Vagina (tissue), 2 donors: ENCODE measurements at regions not wholly inside any gene's neighbourhood (a gene's known extent, or its start where the extent isn't known, plus 50 kb on each side); places are given as distances from the start of the nearest gene placed in this dataset.
A peak's percentile ranks its signal among the peaks of the same experiment; 100 is the strongest.

Source experiments
- DNase-seq, 2 donors: peaks; one replicate each; pipeline ENCODE4 v3.0.0-alpha.2; 2017; ENCODE audit errors: extremely low spot score in 2 of 2
- H3K27ac ChIP-seq: fragments of 200-600 bp; sonication (generic); one replicate; pipeline ENCODE4 v1.5.1; 2019
- H3K27me3 ChIP-seq: fragments of 200-600 bp; sonication (generic); one replicate; pipeline ENCODE4 v1.5.1; 2019
- H3K36me3 ChIP-seq, 2 donors: fragments of 200-600 bp; sonication (generic); one replicate each; pipeline ENCODE4 v1.5.1; 2017 to 2019
- H3K4me1 ChIP-seq: fragments of 200-600 bp; sonication (generic); one replicate; pipeline ENCODE4 v1.5.1; 2019
- H3K4me3 ChIP-seq, 2 donors: fragments of 200-600 bp; sonication (generic); 1 replicate in 1 of 2; 2 replicates in 1 of 2; pipeline ENCODE4 v1.5.1; 2016 to 2019
- H3K9me3 ChIP-seq: fragments of 200-600 bp; sonication (generic); one replicate; pipeline ENCODE4 v1.5.1; 2019
- POLR2A ChIP-seq, 2 donors: fragments of 450-650 bp; IDR thresholded peaks; one replicate each; pipeline ENCODE4 v1.6.1; 2017; ENCODE audit warnings: antibody characterized with exemption in 2 of 2, mild to moderate bottlenecking in 2 of 2, moderate library complexity in 2 of 2
- POLR2AphosphoS5 ChIP-seq, 2 donors: sonication (generic); formaldehyde crosslinking; IDR thresholded peaks; one replicate each; pipeline ENCODE4 v1.9.0; 2017; ENCODE audit warnings: antibody characterized with exemption in 2 of 2, mild to moderate bottlenecking in 2 of 2, low read depth in 1 of 2; ENCODE audit not compliant: insufficient read depth in 1 of 2
- intact Hi-C: fragments of 100-400 bp; cut with DNase I; formaldehyde crosslinking; loops from one replicate; pipeline ENCODE4 v1.15.1; 2023
- TF ChIP-seq, protein P1 (sequence below), 3 experiments: fragments of 450-650 bp in 2 of 3; fragments of 200-600 bp in 1 of 3; sonication (generic) in 1 of 3; IDR thresholded peaks; one replicate each; pipeline ENCODE4 v1.5.1; 2017 to 2019; ENCODE audit warnings: antibody characterized with exemption in 3 of 3, mild to moderate bottlenecking in 2 of 3, moderate library complexity in 2 of 3

DNA sequence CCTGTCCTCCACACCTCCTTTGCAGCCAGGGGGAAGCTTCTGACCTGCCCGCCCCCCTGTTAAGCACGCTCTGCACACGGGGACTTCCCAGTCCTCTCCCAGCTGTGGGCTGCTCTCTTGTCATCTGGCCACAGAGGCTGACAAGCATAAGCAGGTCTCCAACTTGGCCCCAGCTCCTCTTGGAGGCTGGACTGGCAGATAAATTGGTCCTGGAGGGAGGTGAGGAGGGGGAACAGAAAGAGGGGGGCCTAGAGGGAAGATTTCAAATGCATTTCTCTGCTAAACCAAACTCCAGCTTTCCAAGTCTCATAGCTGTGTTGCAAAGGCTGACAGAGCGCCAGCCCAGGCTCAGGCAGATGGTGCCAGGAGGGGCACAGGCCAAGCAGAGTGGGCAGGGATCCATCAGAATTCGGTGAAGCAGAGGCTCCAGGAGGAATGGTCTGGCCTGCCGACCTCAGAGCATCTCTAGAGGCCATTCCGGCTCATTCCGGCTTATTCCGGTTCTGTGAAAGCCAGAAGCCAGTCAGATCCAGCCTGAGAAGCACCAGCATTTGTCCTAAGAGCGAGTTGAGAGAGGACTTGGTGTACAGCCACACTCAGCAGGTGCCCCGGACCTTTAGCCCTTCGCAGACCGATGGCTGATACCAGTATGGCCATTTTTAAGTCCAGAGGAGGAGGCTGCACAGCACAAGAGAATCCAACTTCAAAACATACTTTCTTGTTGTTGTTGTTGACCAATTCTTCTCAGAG lies 508.9 kb upstream of the MYT1L start:
- intact Hi-C loops: no loop called here
- no peaks in the 10 kb centered on the region for H3K4me1 ChIP-seq
- no peaks in the 10 kb centered on the region for H3K36me3 ChIP-seq
- no peak overlapping the region for H3K4me3 ChIP-seq
- H3K27ac ChIP-seq: no peak overlapping the region
- TF ChIP-seq, protein P1, sequence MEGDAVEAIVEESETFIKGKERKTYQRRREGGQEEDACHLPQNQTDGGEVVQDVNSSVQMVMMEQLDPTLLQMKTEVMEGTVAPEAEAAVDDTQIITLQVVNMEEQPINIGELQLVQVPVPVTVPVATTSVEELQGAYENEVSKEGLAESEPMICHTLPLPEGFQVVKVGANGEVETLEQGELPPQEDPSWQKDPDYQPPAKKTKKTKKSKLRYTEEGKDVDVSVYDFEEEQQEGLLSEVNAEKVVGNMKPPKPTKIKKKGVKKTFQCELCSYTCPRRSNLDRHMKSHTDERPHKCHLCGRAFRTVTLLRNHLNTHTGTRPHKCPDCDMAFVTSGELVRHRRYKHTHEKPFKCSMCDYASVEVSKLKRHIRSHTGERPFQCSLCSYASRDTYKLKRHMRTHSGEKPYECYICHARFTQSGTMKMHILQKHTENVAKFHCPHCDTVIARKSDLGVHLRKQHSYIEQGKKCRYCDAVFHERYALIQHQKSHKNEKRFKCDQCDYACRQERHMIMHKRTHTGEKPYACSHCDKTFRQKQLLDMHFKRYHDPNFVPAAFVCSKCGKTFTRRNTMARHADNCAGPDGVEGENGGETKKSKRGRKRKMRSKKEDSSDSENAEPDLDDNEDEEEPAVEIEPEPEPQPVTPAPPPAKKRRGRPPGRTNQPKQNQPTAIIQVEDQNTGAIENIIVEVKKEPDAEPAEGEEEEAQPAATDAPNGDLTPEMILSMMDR (IDR thresholded peaks at IDR 0.05): no peak
- no peak for TF ChIP-seq POLR2AphosphoS5 (IDR thresholded peaks at IDR 0.05; ENCODE audit: insufficient read depth in 1 of 2, low read depth in 1 of 2)
- TF ChIP-seq POLR2A (IDR thresholded peaks at IDR 0.05): no peak
- no peaks in the 10 kb centered on the region for H3K9me3 ChIP-seq
- H3K27me3 ChIP-seq: no peaks in the 10 kb centered on the region
- DNase-seq: peak in 1 of 2 donors; percentile 65

GRCh38 chr2:2839393-2839781 lies 508.3 kb upstream of the MYT1L start:
- Histone ChIP-seq H3K9me3 (no peaks in the 10 kb centered on the region), H3K4me1 (no peaks in the 10 kb centered on the region), H3K27ac (no peak overlapping the region), H3K27me3 (no peaks in the 10 kb centered on the region), H3K4me3 (no peak overlapping the region), H3K36me3 (no peaks in the 10 kb centered on the region)
- intact Hi-C loops: no loop called here
- DNase-seq: peak in 1 of 2 donors; percentile 84
- TF ChIP-seq, protein P1 (IDR thresholded peaks at IDR 0.05): no peak
- TF ChIP-seq POLR2AphosphoS5 (IDR thresholded peaks at IDR 0.05; ENCODE audit: insufficient read depth in 1 of 2, low read depth in 1 of 2): no peak
- no peak for TF ChIP-seq POLR2A (IDR thresholded peaks at IDR 0.05)

- H3K36me3 ChIP-seq: no peaks in the 10 kb centered on the region
- H3K9me3 ChIP-seq: no peaks in the 10 kb centered on the region
- H3K27ac ChIP-seq: no peak overlapping the region
- intact Hi-C loops: no loop called here
- DNase-seq: no peak
- no peak for TF ChIP-seq POLR2A (IDR thresholded peaks at IDR 0.05)
- TF ChIP-seq, protein P1 (IDR thresholded peaks at IDR 0.05): no peak
- no peak for TF ChIP-seq POLR2AphosphoS5 (IDR thresholded peaks at IDR 0.05; ENCODE audit: insufficient read depth in 1 of 2, low read depth in 1 of 2)
- no peaks in the 10 kb centered on the region for H3K27me3 ChIP-seq
- no peaks in the 10 kb centered on the region for H3K4me1 ChIP-seq
- H3K4me3 ChIP-seq: no peak overlapping the region
Observed at GRCh38 chr2:2838548-2838845, 507.4 kb upstream of the MYT1L start.

GRCh38 chr2:2837746-2838547 lies 506.9 kb upstream of the MYT1L start:
- DNase-seq: peak in 1 of 2 donors; percentile 78
- H3K27me3 ChIP-seq: no peaks in the 10 kb centered on the region
- H3K4me3 ChIP-seq: no peak overlapping the region
- no peak for TF ChIP-seq POLR2AphosphoS5 (IDR thresholded peaks at IDR 0.05; ENCODE audit: insufficient read depth in 1 of 2, low read depth in 1 of 2)
- TF ChIP-seq POLR2A (IDR thresholded peaks at IDR 0.05): no peak
- TF ChIP-seq, protein P1 (IDR thresholded peaks at IDR 0.05): no peak
- no peaks in the 10 kb centered on the region for H3K4me1 ChIP-seq
- no peaks in the 10 kb centered on the region for H3K36me3 ChIP-seq
- intact Hi-C loops: no loop called here
- no peaks in the 10 kb centered on the region for H3K9me3 ChIP-seq
- H3K27ac ChIP-seq: no peak overlapping the region
